Esophagus squamous epithelium (tissue), 5 donors: ENCODE measurements at regions not wholly inside any gene's neighbourhood (a gene's known extent, or its start where the extent isn't known, plus 50 kb on each side); places are given as distances from the start of the nearest gene placed in this dataset.
A peak's percentile ranks its signal among the peaks of the same experiment; 100 is the strongest.

ENCODE experiments used
- DNase-seq: peaks from one replicate; lab custom pipeline; 2025; lab: John Stamatoyannopoulos, UW
- H3K27ac ChIP-seq, 4 donors: fragments of 200-600 bp; sonication (generic); one replicate each; pipeline ENCODE4 v1.5.1; 2016 to 2019; ENCODE audit warnings: mild to moderate bottlenecking in 1 of 4
- H3K27me3 ChIP-seq, 4 donors: fragments of 200-600 bp; sonication (generic); 1 replicate in 3 of 4; 2 replicates in 1 of 4; pipeline versions ENCODE4 v1.5.1 to v1.6.0; 2017 to 2021; ENCODE audit warnings: antibody characterized with exemption in 1 of 4
- H3K36me3 ChIP-seq, 3 donors: fragments of 200-600 bp; sonication (generic); one replicate each; pipeline ENCODE4 v1.5.1; 2016 to 2019
- H3K4me1 ChIP-seq, 3 donors: fragments of 200-600 bp; sonication (generic); one replicate each; pipeline ENCODE4 v1.5.1; 2017 to 2019
- H3K4me3 ChIP-seq, 4 donors: fragments of 200-600 bp; sonication (generic); 1 replicate in 3 of 4; 2 replicates in 1 of 4; pipeline ENCODE4 v1.5.1; 2016 to 2019; ENCODE audit warnings: mild to moderate bottlenecking in 2 of 4, moderate library complexity in 1 of 4
- H3K9me3 ChIP-seq, 3 donors: fragments of 200-600 bp; sonication (generic); one replicate each; pipeline ENCODE4 v1.5.1; 2016 to 2019
- POLR2A ChIP-seq, 4 donors: fragments of 450-650 bp; IDR thresholded peaks; one replicate each; pipeline ENCODE4 v1.6.1; 2017; ENCODE audit warnings: antibody characterized with exemption in 4 of 4, mild to moderate bottlenecking in 4 of 4, moderate library complexity in 3 of 4
- WGBS, 2 donors: methylation state at CpG; one replicate each; pipeline ENCODE4 v1.1.5; 2018; 5-methylcytosine and 5-hydroxymethylcytosine counted together
- intact Hi-C: fragments of 100-400 bp; cut with DNase I; formaldehyde crosslinking; loops from one replicate; pipeline ENCODE4 v1.15.0; 2022
- TF ChIP-seq, protein P1 (sequence below), 6 experiments: fragments of 450-650 bp in 4 of 6; fragments of 200-600 bp in 2 of 6; sonication (generic) in 2 of 6; IDR thresholded peaks; one replicate each; pipeline ENCODE4 v1.5.1; 2016 to 2019; ENCODE audit warnings: antibody characterized with exemption in 6 of 6, mild to moderate bottlenecking in 4 of 6, moderate library complexity in 4 of 6
- donor health status: DM: yes; HTN: yes; CAD: no.

GRCh38 chr21:35922618-35923017 is 137.7 kb downstream of the SETD4 start:
- Histone ChIP-seq H3K9me3 (no peaks in the 10 kb centered on the region), H3K36me3 (no peaks in the 10 kb centered on the region), H3K4me3 (no peak overlapping the region), H3K27ac (peak overlapping the region in 2 of 4 donors; percentile 3 to 7), H3K4me1 (peaks cover 7 to 34% (median 16%) of the 10 kb centered on the region in 3 donors), H3K27me3 (no peaks in the 10 kb centered on the region)
- DNase-seq: no peak
- intact Hi-C loops: no loop called here
- WGBS, 2 donors: 31 to 47% methylated on average over 5 of the region's 5 CpGs
- TF ChIP-seq, protein P1, sequence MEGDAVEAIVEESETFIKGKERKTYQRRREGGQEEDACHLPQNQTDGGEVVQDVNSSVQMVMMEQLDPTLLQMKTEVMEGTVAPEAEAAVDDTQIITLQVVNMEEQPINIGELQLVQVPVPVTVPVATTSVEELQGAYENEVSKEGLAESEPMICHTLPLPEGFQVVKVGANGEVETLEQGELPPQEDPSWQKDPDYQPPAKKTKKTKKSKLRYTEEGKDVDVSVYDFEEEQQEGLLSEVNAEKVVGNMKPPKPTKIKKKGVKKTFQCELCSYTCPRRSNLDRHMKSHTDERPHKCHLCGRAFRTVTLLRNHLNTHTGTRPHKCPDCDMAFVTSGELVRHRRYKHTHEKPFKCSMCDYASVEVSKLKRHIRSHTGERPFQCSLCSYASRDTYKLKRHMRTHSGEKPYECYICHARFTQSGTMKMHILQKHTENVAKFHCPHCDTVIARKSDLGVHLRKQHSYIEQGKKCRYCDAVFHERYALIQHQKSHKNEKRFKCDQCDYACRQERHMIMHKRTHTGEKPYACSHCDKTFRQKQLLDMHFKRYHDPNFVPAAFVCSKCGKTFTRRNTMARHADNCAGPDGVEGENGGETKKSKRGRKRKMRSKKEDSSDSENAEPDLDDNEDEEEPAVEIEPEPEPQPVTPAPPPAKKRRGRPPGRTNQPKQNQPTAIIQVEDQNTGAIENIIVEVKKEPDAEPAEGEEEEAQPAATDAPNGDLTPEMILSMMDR (IDR thresholded peaks at IDR 0.05): no peak
- no peak for TF ChIP-seq POLR2A (IDR thresholded peaks at IDR 0.05)

DNA sequence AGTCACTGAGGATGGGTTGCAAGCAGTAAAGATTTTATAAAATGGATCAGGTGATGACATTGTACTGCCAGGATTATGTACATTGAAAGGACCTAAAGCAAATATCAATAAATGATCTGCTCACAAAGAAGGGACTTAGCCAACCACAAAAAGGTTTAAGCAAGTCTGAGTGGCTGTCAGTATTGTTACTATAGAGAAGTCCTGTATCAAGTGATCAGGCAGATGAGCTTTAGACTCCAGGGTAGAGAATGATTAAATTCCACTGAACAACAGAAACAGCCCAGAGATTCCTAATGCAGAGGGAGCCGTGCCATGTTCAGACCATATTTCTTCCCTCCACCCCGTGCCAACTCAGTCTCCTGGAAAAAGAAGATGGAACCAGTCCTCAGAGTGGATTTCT is 138.9 kb downstream of the SETD4 start:
- 89 to 92% methylated on average over 2 of the region's 2 CpGs for WGBS, 2 donors
- Histone ChIP-seq H3K9me3 (no peaks in the 10 kb centered on the region), H3K27me3 (no peaks in the 10 kb centered on the region), H3K4me3 (no peak overlapping the region), H3K27ac (no peak overlapping the region), H3K36me3 (no peaks in the 10 kb centered on the region), H3K4me1 (peaks cover 7 to 34% (median 16%) of the 10 kb centered on the region in 3 donors)
- intact Hi-C loops: no loop called here
- TF ChIP-seq, protein P1 (IDR thresholded peaks at IDR 0.05): no peak
- no peak for TF ChIP-seq POLR2A (IDR thresholded peaks at IDR 0.05)
- no peak for DNase-seq

GRCh38 chr21:35920436-35920835 is 139.9 kb downstream of the SETD4 start:
- Histone ChIP-seq H3K27me3 (no peaks in the 10 kb centered on the region), H3K4me3 (no peak overlapping the region), H3K27ac (no peak overlapping the region), H3K4me1 (peaks cover 6 to 31% (median 13%) of the 10 kb centered on the region in 3 donors), H3K36me3 (no peaks in the 10 kb centered on the region), H3K9me3 (no peaks in the 10 kb centered on the region)
- 65 to 76% methylated on average over 3 of the region's 3 CpGs for WGBS, 2 donors
- intact Hi-C loops: no loop called here
- no peak for DNase-seq
- TF ChIP-seq POLR2A (IDR thresholded peaks at IDR 0.05): no peak
- TF ChIP-seq, protein P1 (IDR thresholded peaks at IDR 0.05): no peak

GRCh38 chr21:35915030-35915429 is 145.3 kb downstream of the SETD4 start:
- intact Hi-C loops: no loop called here
- DNase-seq: no peak
- TF ChIP-seq, protein P1 (IDR thresholded peaks at IDR 0.05): no peak
- no peak for TF ChIP-seq POLR2A (IDR thresholded peaks at IDR 0.05)
- no peak overlapping the region for H3K27ac ChIP-seq
- H3K36me3 ChIP-seq: no peaks in the 10 kb centered on the region
- no peaks in the 10 kb centered on the region for H3K9me3 ChIP-seq
- 69 to 77% methylated on average over 1 of the region's 1 CpG for WGBS, 2 donors
- H3K4me1 ChIP-seq: no peaks in the 10 kb centered on the region
- no peaks in the 10 kb centered on the region for H3K27me3 ChIP-seq
- no peak overlapping the region for H3K4me3 ChIP-seq

DNA sequence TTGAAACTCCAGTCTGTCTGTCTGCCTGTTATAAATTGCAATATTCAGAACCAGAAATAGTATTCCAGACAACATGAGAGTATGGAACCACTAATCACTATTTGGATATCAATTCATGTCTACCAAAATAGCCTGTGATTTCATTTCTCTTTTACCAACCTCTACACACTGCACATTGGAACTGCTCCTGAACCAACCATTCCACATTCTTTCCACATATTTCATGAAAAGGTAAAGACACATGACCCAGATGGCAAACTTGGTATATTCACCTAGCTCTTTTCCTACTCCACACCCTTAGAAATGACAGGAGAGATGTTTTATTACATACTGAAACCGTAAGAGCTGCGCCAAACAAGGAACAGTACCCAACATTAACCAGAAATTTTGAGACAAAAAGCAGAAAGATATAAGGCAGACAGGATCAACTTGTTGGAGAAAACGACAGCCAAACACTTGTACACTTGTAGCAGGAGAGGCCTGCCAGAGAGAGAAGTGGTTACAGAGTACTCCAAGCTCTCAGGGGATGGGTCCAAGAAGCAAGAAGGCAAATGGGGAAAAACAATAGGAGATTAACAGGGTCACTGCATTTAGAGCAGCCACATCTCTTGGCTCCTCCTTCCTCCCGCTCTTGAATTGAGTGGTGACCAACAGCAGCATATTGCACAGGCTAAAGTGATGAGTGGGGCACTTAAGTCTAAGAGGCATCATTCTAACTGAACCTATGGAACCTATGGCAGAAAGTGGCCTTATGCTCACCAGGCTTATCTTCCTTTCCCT is 148.7 kb downstream of the SETD4 start:
- no peaks in the 10 kb centered on the region for H3K36me3 ChIP-seq
- no peak for TF ChIP-seq POLR2A (IDR thresholded peaks at IDR 0.05)
- H3K4me1 ChIP-seq: no peaks in the 10 kb centered on the region
- intact Hi-C loops: no loop called here
- H3K27ac ChIP-seq: no peak overlapping the region
- no peaks in the 10 kb centered on the region for H3K9me3 ChIP-seq
- H3K4me3 ChIP-seq: no peak overlapping the region
- WGBS, 2 donors: 55 to 61% methylated on average over 4 of the region's 4 CpGs
- no peaks in the 10 kb centered on the region for H3K27me3 ChIP-seq
- no peak for DNase-seq
